ENCODE measurements at regions not wholly inside any gene's neighbourhood (a gene's known extent, or its start where the extent isn't known, plus 50 kb on each side); places are given as distances from the start of the nearest gene placed in this dataset.

DNA sequence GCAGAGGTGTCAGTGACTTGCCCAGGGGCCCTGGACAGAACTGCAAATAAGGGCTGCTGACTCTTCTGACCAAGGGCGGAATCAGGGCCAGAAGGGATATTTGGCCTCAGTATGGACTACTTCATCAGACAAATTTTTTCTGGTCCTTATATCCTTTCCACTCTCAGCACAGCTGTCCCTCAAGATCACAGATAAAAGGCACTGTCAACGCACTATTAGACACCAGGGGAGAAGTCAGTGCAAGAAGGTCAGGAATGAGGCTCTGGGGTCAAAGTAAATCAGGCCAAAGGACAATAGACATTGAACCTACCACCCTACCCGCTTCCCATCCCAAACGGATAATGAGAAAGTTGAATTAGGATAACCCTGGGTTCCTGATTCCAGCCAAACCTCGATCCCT lies 657.6 kb downstream of the UQCRFS1 start:
- H3K27ac ChIP-seq = no peak overlapping the region
- H3K4me1 ChIP-seq = no peaks in the 10 kb centered on the region
- H3K9me3 ChIP-seq = no peaks in the 10 kb centered on the region
- intact Hi-C loops (cut with DNase I) = no loop called here
- TF ChIP-seq, protein P1, sequence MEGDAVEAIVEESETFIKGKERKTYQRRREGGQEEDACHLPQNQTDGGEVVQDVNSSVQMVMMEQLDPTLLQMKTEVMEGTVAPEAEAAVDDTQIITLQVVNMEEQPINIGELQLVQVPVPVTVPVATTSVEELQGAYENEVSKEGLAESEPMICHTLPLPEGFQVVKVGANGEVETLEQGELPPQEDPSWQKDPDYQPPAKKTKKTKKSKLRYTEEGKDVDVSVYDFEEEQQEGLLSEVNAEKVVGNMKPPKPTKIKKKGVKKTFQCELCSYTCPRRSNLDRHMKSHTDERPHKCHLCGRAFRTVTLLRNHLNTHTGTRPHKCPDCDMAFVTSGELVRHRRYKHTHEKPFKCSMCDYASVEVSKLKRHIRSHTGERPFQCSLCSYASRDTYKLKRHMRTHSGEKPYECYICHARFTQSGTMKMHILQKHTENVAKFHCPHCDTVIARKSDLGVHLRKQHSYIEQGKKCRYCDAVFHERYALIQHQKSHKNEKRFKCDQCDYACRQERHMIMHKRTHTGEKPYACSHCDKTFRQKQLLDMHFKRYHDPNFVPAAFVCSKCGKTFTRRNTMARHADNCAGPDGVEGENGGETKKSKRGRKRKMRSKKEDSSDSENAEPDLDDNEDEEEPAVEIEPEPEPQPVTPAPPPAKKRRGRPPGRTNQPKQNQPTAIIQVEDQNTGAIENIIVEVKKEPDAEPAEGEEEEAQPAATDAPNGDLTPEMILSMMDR (IDR thresholded peaks at IDR 0.05) = no peak
- DNase-seq (no peak), ATAC-seq (no peak)
- H3K27me3 ChIP-seq = no peaks in the 10 kb centered on the region
- H3K36me3 ChIP-seq = no peaks in the 10 kb centered on the region
- WGBS, 2 donors = 57 to 64% methylated on average over 5 of the region's 5 CpGs
- no peak overlapping the region for H3K4me3 ChIP-seq

DNA sequence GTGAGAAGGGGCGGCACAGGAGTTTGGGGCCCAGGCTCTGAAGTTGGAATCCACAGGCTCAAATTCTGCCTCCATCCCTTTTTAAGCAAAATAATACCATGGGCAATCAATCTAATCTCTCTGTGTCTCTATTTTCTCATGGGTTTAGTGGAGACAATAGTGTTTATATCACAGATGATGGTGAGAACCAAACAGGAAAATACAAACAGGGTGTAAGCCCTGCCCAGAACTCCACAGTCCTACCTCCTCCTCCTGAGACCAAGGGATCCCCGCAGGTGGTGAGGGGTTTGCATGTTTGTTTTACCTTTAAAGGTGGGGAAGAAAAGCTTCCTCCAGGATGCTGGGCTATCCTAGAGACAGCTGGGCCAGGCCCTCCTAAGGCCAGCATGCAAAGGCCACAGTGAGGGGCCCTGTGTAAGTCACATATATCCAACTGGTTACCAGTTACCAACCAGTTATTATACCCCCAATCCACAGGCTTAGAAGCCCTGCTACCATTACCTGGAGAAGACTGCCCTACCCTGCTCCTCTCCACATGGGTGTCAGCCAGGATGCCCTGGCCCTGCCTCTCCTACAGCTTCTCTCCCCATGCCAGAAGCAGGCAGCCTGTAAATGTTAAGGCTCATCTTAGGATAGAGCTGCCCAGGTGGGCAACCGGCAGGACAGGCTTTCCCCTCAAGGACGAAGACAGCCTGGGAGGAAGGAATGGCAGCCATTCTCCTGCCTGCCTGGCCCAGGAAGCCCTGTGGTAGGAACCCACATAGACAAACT lies 658.4 kb downstream of the UQCRFS1 start:
- no peak for DNase-seq
- H3K4me1 ChIP-seq = no peaks in the 10 kb centered on the region
- no peaks in the 10 kb centered on the region for H3K27me3 ChIP-seq
- intact Hi-C loops (cut with DNase I) = no loop called here
- H3K9me3 ChIP-seq = no peaks in the 10 kb centered on the region
- 66 to 80% methylated on average over 4 of the region's 4 CpGs for WGBS, 2 donors
- no peak overlapping the region for H3K4me3 ChIP-seq
- TF ChIP-seq, protein P1 (IDR thresholded peaks at IDR 0.05) = no peak
- H3K27ac ChIP-seq = no peak overlapping the region
- ATAC-seq = no peak
- H3K36me3 ChIP-seq = no peaks in the 10 kb centered on the region

DNA sequence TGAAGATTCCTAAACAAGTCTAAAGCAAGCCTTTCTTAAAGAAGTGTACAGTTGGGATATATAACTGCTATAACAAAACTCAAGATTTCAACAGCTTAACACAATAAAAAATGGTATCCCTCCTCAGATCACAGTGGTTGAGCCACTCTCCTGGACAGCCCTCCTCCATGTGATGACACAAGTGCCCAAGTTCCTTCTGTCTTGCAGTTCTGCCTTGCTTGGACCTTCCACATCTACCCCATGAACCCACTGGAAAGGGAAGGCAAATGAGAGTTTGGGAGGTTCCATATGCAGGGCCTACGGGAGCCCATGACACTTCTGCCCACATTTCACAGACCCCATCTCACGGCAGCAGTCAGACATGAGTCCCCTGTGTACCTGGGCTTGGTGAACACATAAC lies 659.2 kb downstream of the UQCRFS1 start:
- no peak overlapping the region for H3K4me3 ChIP-seq
- H3K9me3 ChIP-seq = no peaks in the 10 kb centered on the region
- ATAC-seq = no peak
- TF ChIP-seq, protein P1 (IDR thresholded peaks at IDR 0.05) = no peak
- no peaks in the 10 kb centered on the region for H3K36me3 ChIP-seq
- no peak overlapping the region for H3K27ac ChIP-seq
- no peaks in the 10 kb centered on the region for H3K4me1 ChIP-seq
- H3K27me3 ChIP-seq = no peaks in the 10 kb centered on the region
- WGBS, 2 donors = 84 to 86% methylated on average over 2 of the region's 2 CpGs
- intact Hi-C loops (cut with DNase I) = no loop called here
- DNase-seq = no peak

DNA sequence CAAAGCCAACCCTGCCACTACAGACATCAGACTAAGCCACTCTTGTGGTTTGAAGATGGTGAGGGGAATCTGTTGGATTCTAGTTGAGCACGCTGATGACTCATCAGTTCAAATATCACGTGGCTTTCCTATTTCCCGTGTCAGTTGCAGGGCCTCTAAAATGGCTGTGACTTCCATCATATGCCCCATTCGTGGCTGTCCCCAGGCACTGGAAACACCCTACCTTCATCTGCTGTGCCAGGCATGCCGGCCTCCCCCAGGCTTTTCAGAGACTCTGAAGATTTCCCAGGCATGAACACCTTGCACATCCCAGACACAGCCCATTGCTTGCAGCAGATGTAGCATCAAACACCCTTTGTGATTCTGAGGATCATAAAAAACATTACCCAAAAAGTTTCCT lies 659.9 kb downstream of the UQCRFS1 start:
- no peak for ATAC-seq
- no peak for DNase-seq
- H3K9me3 ChIP-seq = no peaks in the 10 kb centered on the region
- intact Hi-C loops (cut with DNase I) = no loop called here
- TF ChIP-seq, protein P1 (IDR thresholded peaks at IDR 0.05) = no peak
- no peak overlapping the region for H3K4me3 ChIP-seq
- H3K27me3 ChIP-seq = no peaks in the 10 kb centered on the region
- H3K36me3 ChIP-seq = no peaks in the 10 kb centered on the region
- no peaks in the 10 kb centered on the region for H3K4me1 ChIP-seq
- WGBS, 2 donors = 70 to 72% methylated on average over 5 of the region's 5 CpGs
- H3K27ac ChIP-seq = no peak overlapping the region

All from heart right ventricle (tissue), 16 donors.